ENCODE measurements at regions not wholly inside any gene's neighbourhood (a gene's known extent, or its start where the extent isn't known, plus 50 kb on each side); places are given as distances from the start of the nearest gene placed in this dataset.
"Not testable (repeated sequence)": the region's sequence is repeated elsewhere in the genome, so short reads cannot be mapped to it uniquely, and the experiment has no call there.

DNA sequence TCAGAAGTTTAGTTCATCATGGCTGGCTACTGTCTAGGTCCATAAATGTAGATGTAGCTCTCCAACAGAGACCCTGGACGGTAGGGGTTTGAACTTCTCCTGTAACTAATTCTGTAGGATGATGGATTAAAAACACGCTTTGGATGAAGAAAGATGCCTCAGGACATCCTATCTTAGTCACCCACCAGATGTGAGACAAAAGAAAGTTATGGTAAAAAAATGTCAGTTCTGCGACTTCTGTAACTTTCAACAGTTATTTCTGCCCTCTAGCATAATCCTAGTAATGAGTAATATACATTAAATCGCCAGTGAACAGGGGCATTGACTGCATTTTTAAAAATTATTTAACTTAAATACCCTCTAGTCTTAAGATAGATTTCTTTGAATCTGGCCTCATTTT is 210.1 kb upstream of the LRATD1 start:
- DNase-seq (ENCODE audit: low read depth in 2 of 2): no peak

DNA sequence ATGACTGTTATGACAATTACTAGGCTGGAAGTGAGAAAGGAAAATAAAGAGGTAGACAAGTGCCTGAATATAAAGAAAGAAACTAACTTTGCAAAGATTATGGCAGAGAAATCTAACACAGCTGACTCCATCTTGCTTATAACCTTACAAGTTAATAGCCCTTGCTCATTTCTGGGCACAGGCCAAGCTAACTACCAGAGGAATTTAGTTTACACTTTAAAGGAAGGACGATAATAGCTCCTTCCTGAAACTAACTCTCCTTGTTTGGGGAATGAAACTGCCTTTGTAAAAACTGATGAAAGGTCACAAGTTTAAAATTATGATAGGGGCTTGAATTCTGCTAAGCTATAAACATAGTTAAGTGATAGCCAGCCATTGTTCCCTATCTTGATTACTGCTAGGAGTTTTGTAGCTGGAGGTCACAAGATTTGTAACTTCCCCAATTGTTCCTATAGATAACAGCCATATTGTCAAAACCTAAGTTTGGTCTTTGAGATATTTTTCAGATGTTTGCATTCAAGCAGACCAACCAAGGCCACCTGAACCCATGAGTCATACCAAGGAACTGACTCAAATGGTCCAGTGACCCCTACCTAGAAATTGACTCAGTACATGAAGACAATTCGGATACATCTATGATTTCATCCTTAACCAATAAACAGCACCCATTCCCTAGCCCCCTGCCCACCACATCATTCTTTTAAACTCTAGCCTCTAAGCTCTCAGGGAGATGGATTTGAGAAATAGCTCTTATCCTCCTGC is 209.2 kb upstream of the LRATD1 start:
- no peak for DNase-seq (ENCODE audit: low read depth in 2 of 2)

DNA sequence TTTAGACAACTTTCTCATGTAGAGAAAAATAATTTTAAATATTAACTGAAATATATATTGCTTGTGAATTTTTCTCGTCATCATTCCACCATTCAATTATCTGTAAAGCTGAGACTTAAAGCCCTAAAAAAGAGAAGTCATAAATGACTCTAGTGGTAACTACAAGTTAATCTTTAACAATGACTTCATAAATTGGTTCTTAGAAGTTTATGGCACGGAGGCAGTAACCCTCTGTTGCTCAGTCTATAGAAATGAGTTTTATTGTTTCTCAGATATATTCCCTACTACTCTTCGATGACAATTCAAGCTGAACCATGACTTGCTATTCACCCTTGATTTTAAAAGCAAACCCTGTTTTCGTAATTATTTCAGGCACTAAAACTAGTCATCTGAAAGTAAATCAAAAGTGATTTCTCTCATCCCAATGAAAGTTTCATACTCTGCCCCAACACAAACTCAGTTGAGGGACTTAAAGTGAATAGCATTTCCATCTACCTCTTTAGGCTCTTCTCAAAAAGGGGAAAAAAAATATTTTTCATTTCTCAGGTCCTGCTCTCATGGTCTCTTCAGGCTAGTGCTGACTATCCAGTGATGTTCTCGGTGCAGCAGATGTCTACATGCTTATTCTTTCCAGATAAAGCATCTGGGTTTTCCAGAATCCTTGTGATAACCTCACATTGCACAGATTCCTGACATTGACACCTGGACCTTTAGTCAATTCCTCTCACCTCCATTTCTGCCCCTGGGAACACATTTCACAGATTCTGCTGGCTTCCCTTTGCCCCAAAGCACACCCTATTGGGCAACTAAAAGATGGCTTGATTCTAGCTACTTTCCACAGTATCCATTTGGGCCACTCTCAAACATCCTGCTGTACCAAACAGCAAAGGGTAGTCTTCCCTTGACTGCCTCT is 207.8 kb upstream of the LRATD1 start:
- no peak for DNase-seq (ENCODE audit: low read depth in 2 of 2)

DNA sequence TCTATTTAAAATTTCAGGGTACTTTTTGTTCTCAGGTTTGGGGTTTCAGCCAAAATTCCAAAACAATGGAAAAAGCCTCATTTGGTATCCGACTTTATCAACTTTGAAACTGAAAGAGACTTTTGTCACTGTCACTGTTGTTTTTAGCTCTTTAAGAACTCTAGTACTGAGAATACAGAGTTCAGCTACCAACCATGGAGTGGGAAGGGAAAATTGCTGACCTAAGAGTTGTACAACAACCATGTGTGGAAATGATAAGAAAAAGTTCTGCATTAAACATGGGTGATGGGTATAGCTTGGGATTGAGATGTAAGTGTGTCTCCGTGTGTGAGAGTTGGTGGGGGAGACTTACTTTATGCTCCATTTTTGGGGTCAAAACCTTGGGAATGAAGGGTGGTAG is 206.6 kb upstream of the LRATD1 start:
- no peak for DNase-seq (ENCODE audit: low read depth in 2 of 2)

DNA sequence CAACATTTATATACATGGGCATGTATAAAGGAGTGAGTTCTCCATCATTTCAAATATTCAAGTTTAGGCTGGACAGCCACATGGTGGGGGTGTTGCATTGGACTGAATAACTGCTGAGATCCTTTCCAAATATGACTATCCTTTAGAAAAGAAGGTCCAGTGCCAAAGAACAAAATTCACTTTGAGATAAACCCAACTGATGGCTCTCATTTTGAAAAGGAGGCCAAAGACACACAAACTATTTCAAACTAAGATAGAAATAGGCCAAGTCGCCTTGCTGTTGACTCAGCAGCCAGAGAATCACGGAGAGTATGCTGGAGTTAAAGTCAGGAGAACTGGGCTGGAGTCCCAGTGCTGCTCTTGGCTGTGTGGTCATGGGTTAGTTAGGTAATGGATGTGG is 204.5 kb upstream of the LRATD1 start:
- no peak for DNase-seq (ENCODE audit: low read depth in 2 of 2)

DNA sequence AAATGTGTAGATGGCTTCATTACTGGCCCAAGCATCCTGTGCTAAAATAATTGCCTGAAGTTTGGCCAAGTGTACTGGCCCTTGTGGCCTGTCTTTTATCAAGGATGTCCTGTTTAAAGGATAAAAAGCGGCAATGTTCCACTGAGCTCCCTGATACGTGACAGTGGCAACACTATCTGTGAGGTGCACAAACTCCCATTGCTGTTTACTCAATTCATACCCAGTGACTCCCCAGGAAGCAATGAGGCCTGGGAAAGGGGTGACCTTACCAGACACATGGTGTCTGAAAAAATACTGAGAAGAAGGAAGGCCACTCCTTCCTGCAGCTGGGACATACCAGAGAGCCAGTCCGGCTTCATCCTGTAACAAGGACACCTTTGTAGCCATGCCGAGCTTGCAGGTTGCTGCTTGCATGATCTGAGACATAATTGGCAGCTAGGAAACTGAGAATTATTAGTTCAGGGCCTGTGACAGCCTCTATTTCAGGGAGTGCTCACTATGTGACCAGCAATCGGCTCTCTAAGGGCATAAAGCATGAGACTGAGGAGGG is 198.5 kb upstream of the LRATD1 start:
- no peak for DNase-seq (ENCODE audit: low read depth in 2 of 2)

DNA sequence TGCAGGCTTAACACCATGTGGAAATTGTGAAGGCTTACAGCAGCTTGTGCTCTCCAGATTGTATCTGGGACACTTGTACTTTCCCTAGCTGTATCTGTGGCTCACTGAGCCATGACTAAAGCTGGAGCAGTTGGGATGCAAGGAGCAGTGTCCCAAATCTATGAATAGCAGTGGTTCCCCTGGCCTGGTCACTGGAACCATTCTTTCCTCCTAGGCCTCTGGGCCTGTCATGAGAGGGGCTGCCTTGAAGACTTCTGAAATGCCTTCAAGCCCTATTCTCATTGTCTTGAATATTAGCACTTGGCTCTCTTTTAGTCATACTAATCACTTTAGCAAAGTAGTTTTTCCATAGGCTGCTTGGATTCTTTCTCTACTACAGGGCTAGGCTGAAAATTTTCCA is 186.8 kb upstream of the LRATD1 start:
- no peak for DNase-seq (ENCODE audit: low read depth in 2 of 2)

DNA sequence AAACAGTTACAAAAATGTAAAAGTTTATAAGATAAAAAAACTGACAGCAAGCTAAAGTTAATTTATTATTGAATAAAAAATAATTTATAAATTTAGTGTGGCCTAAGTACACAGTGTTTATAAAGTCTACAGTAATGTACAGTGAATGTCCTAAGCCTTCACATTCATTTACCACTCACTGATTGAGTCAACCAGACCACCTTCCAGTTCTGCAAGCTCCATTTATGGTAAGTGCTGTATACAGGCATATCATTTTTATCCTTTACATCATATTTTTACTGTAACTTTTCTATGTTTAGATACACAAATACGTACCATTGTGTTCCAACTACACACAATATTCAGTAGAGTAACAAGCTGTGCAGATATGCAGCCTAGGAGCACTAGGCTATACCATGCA is 184.2 kb upstream of the LRATD1 start:
- no peak for DNase-seq (ENCODE audit: low read depth in 2 of 2)

DNA sequence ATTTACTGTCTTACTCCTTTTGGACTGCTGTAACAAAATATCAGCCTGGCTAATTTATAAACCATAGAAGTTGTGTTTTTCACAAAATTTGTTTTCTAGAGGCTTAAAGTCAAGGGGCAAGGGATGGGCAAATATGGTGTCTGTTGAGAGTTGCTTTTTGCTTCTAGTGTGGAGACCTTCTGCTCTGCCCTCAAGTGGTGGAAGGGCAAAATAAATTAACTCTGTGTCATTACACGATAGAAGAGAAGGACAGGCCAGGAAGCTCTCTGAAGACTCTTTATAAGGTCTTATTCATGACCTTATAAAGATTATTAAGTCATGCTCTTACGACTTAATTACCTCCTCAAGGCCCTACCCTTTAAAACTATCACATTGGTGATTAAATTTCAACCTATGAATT is 181.2 kb upstream of the LRATD1 start:
- no peak for DNase-seq (ENCODE audit: low read depth in 2 of 2)

DNA sequence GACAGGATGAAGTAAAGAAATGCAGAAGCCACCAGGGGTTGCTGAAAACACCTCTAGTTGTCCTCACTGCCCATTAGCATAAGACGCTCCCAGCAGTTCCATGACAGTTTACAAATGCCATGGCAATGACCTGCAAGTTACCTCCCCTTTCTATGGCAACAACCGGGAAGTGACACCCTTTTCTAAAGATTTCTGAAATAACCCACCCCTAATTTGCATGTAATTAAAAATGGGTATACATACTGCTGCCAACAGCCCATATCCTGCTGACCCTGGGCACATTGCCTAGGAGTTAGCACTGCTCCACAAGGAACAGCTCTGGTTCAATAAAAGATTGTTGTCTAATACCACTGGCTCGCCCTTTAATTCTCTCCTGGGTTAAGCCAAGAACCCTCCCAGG is 178.3 kb upstream of the LRATD1 start:
- no peak for DNase-seq (ENCODE audit: low read depth in 2 of 2)

DNA sequence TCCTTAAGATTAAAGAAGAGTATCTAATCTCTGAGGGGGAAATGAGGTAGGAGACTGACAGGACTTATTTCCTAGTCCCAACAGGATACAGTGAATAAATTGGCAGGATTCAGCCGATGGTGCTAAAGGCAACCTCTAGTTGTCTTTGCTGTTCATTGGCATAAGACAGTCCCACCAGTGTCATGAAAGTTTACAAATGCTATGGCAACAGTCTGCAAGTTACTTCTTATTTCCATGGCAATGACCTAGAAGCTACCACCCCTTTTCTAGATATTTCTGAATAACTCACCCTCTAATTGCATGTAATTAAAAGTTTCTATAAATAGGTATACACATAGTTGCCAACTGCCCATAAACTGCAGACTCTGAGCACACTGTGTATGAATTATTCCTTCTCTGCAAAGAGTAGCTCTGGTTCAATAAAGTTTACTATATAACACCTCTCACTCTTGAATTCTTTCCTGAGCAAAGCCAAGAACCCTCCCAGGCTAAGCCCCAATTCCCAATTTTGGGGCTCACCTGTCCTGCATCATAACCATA is 172.7 kb upstream of the LRATD1 start:
- no peak for DNase-seq (ENCODE audit: low read depth in 2 of 2)

DNA sequence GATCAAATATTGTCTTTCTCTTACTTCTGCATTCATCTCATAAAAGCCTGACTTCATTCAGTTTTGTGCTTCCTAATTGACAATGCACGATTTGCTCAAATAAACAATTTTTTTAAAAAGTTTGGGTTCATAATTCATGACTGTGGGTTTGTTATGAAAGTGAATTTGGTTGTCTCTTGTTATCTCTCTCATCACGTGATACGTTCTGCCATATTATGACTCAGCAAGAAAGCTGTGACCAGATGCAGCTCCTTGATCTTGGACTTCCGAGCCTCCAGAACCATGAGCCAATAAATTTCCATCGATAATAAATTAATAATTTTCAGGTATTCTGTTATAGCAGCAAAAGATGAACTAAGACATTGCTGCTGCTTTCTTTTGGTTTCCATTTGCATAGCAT is 156.5 kb upstream of the LRATD1 start:
- no peak for DNase-seq (ENCODE audit: low read depth in 2 of 2)

DNA sequence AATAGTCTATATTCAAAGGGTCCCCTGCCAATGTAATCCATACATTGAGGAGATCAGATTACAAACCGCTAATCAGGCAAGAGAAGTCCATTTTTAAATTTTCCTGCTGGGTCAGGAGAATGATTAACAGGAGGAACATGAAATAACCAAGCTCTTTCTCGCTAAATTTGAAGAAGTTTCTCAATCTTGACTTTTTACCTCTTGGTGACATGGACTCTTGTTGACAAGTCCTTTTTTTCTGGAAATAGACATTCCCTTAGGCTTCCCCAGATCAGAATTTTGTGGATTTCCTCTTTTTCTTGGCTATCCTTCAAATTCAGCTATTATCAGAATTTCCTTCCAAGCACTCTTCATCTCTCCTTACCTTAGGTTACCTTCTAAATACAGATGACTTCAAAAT is 153.0 kb upstream of the LRATD1 start:
- DNase-seq (ENCODE audit: low read depth in 2 of 2): no peak

DNA sequence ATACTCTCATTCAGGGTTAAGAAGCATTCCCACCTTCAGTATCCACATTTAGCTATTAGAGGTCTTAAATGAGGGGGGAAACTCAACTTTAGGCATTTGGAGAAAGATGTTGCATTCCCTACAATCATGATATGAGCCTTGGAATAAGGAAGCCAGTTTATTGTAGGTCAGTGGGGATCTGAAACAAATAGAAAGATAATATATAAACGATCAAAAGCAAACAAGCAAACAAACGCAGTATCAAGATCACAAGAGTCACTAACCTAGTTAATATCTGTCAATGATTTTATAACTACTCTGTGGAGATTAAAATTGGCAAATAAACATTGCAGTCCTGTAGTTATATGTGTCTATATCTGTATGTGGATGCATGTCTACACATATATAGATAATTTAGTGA is 152.4 kb upstream of the LRATD1 start:
- no peak for DNase-seq (ENCODE audit: low read depth in 2 of 2)

DNA sequence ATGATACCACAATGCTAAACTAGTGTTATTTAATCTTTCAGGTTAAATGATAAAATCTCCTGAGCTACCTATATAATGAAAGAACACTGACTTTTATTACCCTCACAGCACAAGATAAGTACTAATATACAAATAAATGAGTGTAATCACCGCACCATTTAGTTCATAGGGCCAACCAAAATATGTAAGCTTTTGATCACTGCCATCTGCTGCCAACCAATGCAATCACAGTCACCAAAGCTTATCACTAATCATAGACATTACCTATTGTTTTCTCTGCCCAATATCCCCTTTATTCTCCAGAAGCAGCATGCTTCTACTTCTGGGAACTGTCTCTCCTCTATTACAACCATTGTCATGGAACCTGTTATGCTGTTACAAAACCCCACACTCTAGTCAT is 151.6 kb upstream of the LRATD1 start:
- no peak for DNase-seq (ENCODE audit: low read depth in 2 of 2)

DNA sequence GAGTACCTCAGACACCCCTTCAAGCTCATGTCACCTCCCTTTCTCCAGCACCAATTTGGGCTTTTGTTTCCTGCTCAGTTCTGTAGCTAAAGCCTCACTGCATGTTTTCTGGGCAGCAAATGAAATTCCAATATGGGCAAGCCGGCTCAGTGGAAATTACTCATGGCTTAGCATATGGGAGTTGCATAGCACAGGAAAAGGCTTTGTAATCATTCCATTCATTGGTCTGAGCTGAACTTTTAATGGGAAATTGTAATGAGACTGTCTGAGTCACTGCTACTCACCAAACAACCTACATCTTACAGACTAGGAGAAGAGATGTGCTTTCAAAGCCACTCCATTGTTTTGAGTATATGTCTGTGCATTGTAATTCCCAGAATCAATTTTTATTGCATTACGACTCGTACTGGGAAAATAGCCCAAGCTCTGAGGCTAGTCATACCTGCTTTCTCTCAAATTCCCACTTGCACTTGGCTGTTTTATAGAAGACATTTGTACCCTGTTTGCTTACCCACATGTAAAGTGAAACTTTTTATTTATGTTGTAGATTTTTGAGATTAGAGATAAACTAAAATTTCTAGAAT is 139.5 kb upstream of the LRATD1 start:
- DNase-seq (ENCODE audit: low read depth in 2 of 2): no peak

DNA sequence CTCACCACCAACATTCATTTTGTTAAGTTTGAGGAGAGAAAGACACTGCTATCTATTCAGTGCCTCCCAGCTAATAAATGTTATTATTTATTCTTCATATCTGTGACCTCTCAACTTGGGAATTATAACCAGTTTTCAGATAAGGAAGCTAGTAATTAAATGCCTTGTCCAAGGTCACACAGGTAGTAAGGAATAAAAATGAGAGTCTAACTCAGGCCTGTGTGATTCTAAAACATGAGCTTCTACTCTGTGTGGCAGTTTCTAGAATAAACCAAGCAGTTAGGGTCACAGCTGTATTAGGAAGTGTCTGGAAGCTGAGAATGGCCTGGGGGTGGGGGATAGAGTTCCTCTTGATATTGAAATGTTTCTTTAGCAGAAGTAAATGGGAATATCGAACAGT is 137.8 kb upstream of the LRATD1 start:
- no peak for DNase-seq (ENCODE audit: low read depth in 2 of 2)

DNA sequence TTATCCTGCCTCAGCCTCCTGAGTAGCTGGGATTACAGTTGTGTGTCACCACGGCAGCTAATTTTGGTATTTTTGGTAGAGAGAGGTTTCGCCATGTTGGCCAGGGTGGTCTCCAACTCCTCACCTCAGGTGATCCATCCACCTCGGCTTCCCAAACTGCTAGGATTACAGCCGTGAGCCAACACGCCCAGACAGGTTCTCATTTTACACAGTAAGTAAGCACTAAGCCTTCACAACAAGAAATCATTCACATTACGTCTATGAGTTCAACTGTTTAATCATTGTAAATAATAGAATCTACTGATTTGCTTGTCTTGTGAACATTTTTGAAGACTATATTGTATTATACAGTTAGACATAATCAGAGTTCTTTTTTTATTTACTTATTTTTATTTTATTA is 131.5 kb upstream of the LRATD1 start:
- no peak for DNase-seq (ENCODE audit: low read depth in 2 of 2)

DNA sequence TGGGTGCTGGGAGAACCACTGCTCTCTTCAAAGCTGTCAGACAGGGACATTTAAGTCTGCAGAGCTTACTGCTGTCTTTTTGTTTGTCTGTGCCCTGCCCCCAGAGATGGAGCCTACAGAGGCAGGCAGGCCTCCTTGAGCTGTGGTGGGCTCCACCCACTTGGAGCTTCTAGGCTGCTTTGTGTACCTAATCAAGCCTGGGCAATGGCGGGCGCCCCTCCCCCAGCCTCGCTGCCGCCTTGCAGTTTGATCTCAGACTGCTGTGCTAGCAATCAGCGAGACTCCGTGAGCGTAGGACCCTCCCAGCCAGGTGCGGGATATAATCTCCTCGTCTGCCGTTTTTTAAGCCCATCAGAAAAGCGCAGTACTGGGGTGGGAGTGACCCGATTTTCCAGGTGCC is 125.6 kb upstream of the LRATD1 start:
- DNase-seq (ENCODE audit: low read depth in 2 of 2): not testable (repeated sequence)

DNA sequence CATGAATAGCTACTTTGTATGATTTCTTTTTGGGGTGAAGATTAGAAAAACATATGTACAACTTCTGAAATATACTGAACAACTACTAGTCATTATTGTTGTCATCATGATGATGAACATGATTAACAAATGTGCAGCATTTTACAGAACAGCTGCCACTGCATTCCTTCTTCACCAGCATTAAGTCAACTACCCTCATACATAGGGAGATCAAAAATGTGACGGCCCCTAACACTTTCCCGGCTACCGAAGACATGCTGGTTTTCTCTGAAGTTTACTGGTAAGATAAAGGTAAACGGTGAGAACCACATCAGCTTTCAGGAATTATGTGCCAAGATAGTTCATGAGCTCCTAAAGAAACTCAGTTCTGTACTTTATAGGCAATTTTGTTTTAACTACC is 121.0 kb upstream of the LRATD1 start:
- no peak for DNase-seq (ENCODE audit: low read depth in 2 of 2)

DNA sequence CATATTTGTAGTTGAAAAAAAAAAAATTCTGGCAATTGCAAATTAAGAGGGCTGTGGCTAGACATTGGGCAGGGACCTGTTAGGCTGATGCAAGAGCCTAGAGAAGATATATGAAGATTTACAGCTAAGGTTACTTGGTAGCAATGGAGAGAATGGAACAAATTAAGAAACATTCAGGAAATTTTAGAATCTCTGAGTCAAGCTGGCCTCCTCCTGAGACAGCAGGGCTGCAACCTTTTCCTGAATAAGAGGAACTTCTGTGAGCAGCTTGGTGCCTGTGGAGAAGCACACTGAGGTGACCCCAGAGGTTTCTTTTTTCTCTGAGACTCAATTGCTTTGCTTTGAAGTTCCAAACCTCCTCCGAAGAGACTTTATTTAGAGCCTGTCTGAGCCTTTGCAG is 118.6 kb upstream of the LRATD1 start:
- no peak for DNase-seq (ENCODE audit: low read depth in 2 of 2)

DNA sequence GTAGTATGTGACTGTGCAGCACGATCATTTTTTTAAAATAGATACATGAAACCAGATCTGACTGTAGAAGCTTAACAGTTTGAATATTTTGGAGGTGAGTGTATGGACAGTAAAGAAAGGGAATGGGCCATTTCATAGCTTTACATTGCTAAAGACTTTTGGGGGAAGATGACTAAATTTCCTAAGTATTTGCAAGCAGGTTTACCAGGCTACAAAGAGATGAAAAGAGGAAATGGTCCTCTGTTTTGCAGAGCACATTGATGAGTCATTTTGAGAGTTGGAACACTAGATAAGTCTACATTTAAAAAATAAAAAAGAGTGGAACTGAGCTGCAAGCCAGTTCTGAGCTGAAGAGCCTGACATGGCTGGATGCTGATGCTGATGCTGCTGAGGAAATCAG is 115.7 kb upstream of the LRATD1 start:
- no peak for DNase-seq (ENCODE audit: low read depth in 2 of 2)
